ENCODE measurements at regions not wholly inside any gene's neighbourhood (a gene's known extent, or its start where the extent isn't known, plus 50 kb on each side); places are given as distances from the start of the nearest gene placed in this dataset.

DNA sequence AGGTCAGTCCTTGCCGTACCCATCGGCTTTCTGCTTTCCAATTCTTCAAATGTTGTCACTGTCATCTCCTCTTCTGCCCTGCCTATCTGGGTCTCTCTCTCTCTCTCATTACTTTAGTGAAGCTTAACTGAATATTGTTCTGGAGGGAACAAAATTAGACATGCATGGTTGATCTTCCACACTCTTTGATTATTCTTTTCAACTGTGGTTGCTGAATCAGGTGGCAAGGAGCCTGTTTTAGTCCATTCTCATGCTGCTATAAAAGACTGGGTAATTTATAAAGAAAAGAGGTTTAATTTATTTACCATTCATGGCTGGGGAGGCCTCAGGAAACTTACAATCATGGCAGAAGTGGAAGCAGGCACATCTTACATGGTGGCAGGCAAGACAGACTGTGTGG, 157.9 kb downstream of the ARL4C start:
- no peaks in the 10 kb centered on the region for H3K9me3 ChIP-seq (replicated peaks; ENCODE audit: control insufficient read depth, insufficient read depth, low read length)
- no TSS peak for BruUV-seq (replicated peaks)
- DNase-seq (ENCODE audit: low read depth, low spot score) (no peak), FAIRE-seq (no peak)
- no peak overlapping the region for H2AFZ ChIP-seq (ENCODE audit: low read depth, low read length)
- no peaks in the 10 kb centered on the region for H3K4me1 ChIP-seq (ENCODE audit: control insufficient read depth, extremely low read depth, insufficient read depth, low read length)
- no peaks in the 10 kb centered on the region for H3K9me1 ChIP-seq (replicated peaks; ENCODE audit: control insufficient read depth, extremely low read depth, insufficient read depth, low read length)
- no peak overlapping the region for H3K4me2 ChIP-seq (ENCODE audit: insufficient read depth, low read length)
- no peak overlapping the region for H3K9ac ChIP-seq (replicated peaks; ENCODE audit: extremely low read depth, insufficient read depth, low read length)
- intact Hi-C loops (cut with micrococcal nuclease), result no loop called here
- no peak overlapping the region for H3K27ac ChIP-seq (ENCODE audit: insufficient read depth, low read depth, low read length)
- no peaks in the 10 kb centered on the region for H4K20me1 ChIP-seq (replicated peaks; ENCODE audit: control insufficient read depth, extremely low read depth, insufficient read depth, low read length)
- TF ChIP-seq EZH2 (IDR thresholded peaks at IDR 0.05; ENCODE audit: borderline replicate concordance, low read depth, low read length, severe bottlenecking) (no peak), POLR2A (IDR thresholded peaks at IDR 0.05; ENCODE audit: low read depth, low read length) (no peak)
- TF ChIP-seq, protein P1, sequence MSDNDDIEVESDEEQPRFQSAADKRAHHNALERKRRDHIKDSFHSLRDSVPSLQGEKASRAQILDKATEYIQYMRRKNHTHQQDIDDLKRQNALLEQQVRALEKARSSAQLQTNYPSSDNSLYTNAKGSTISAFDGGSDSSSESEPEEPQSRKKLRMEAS (IDR thresholded peaks at IDR 0.05; ENCODE audit: insufficient read depth, insufficient read length), result no peak
- H3K27me3 ChIP-seq (ENCODE audit: control insufficient read depth in 2 of 2, insufficient read depth in 2 of 2, low read length in 2 of 2), result no peaks in the 10 kb centered on the region
- H3K4me3 ChIP-seq (replicated peaks in 1 of 3; ENCODE audit: insufficient read depth in 1 of 3, low read depth in 1 of 3, low read length in 3 of 3), result no peak overlapping the region
- no peaks in the 10 kb centered on the region for H3K36me3 ChIP-seq (ENCODE audit: control insufficient read depth in 2 of 2, extremely low read depth in 1 of 2, insufficient read depth in 2 of 2, low read length in 2 of 2)
- POLR2A ChIA-PET, result no interaction called here
- dilution Hi-C loops (cut with MboI; ENCODE audit: extremely low pct_ligation_motif_present, low sequenced_read_pairs), result no loop called here
- CTCF ChIA-PET, result no interaction called here
- no peaks in the 10 kb centered on the region for H3K79me2 ChIP-seq (ENCODE audit: control insufficient read depth, insufficient read depth, low read length)

DNA sequence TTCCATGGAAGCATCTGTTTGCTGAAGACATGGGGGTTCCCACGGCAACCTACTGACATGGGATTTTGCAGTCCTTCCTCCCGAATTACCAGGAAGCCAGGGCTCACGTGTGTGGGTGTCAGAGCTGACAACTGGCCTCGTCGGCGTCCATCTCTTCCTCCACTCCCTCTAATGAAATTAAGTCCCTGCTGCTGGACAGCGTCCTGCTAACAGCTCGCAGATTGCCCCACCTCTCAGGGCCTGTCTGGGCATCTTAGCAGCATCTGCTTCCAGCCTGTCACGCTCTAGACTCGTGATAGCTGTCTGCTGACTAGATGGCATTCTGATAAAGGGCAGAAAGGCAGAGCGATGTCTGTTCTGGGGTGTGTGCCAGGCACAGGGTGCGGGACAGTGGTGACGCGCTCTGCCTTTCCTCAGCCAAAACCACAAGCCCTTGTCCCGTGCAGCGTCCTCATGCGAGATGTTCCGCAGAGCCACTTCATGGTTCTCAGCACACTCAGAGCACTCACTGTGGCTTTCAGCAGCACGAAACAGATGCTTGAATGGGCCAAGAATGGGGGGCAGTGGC, 161.1 kb downstream of the ARL4C start:
- DNase-seq (ENCODE audit: low read depth, low spot score) (peak; percentile 13), FAIRE-seq (no peak)
- Histone ChIP-seq H3K79me2 (ENCODE audit: control insufficient read depth, insufficient read depth, low read length) (no peaks in the 10 kb centered on the region), H3K27me3 (ENCODE audit: control insufficient read depth in 2 of 2, insufficient read depth in 2 of 2, low read length in 2 of 2) (no peaks in the 10 kb centered on the region), H3K9ac (replicated peaks; ENCODE audit: extremely low read depth, insufficient read depth, low read length) (no peak overlapping the region), H3K27ac (ENCODE audit: insufficient read depth, low read depth, low read length) (no peak overlapping the region), H3K9me3 (replicated peaks; ENCODE audit: control insufficient read depth, insufficient read depth, low read length) (no peaks in the 10 kb centered on the region), H3K4me1 (ENCODE audit: control insufficient read depth, extremely low read depth, insufficient read depth, low read length) (no peaks in the 10 kb centered on the region), H3K4me2 (ENCODE audit: insufficient read depth, low read length) (no peak overlapping the region), H3K9me1 (replicated peaks; ENCODE audit: control insufficient read depth, extremely low read depth, insufficient read depth, low read length) (no peaks in the 10 kb centered on the region), H2AFZ (ENCODE audit: low read depth, low read length) (no peak overlapping the region), H4K20me1 (replicated peaks; ENCODE audit: control insufficient read depth, extremely low read depth, insufficient read depth, low read length) (no peaks in the 10 kb centered on the region), H3K36me3 (ENCODE audit: control insufficient read depth in 2 of 2, extremely low read depth in 1 of 2, insufficient read depth in 2 of 2, low read length in 2 of 2) (no peaks in the 10 kb centered on the region), H3K4me3 (replicated peaks in 1 of 3; ENCODE audit: insufficient read depth in 1 of 3, low read depth in 1 of 3, low read length in 3 of 3) (no peak overlapping the region)
- intact Hi-C loops (cut with micrococcal nuclease) (no loop called here), dilution Hi-C loops (cut with MboI; ENCODE audit: extremely low pct_ligation_motif_present, low sequenced_read_pairs) (no loop called here)
- no TSS peak for BruUV-seq (replicated peaks)
- POLR2A ChIA-PET, result no interaction called here
- TF ChIP-seq POLR2AphosphoS5 (IDR thresholded peaks at IDR 0.05; ENCODE audit: insufficient read depth, low read depth, low read length) (no peak), EZH2 (IDR thresholded peaks at IDR 0.05; ENCODE audit: borderline replicate concordance, low read depth, low read length, severe bottlenecking) (no peak), JUN (IDR thresholded peaks at IDR 0.05; ENCODE audit: borderline replicate concordance, insufficient read depth, insufficient read length, low read depth) (no peak), POLR2A (IDR thresholded peaks at IDR 0.05; ENCODE audit: low read depth, low read length) (no peak), MYC (IDR thresholded peaks at IDR 0.05; ENCODE audit: low read depth, low read length) (no peak), GATA2 (IDR thresholded peaks at IDR 0.05; ENCODE audit: insufficient read depth, insufficient read length, low read depth, low read length) (no peak), FOS (IDR thresholded peaks at IDR 0.05; ENCODE audit: borderline replicate concordance, insufficient read depth, low read length) (no peak)
- TF ChIP-seq, protein P1 (IDR thresholded peaks at IDR 0.05; ENCODE audit: insufficient read depth, insufficient read length), result no peak
- TF ChIP-seq, protein P2, sequence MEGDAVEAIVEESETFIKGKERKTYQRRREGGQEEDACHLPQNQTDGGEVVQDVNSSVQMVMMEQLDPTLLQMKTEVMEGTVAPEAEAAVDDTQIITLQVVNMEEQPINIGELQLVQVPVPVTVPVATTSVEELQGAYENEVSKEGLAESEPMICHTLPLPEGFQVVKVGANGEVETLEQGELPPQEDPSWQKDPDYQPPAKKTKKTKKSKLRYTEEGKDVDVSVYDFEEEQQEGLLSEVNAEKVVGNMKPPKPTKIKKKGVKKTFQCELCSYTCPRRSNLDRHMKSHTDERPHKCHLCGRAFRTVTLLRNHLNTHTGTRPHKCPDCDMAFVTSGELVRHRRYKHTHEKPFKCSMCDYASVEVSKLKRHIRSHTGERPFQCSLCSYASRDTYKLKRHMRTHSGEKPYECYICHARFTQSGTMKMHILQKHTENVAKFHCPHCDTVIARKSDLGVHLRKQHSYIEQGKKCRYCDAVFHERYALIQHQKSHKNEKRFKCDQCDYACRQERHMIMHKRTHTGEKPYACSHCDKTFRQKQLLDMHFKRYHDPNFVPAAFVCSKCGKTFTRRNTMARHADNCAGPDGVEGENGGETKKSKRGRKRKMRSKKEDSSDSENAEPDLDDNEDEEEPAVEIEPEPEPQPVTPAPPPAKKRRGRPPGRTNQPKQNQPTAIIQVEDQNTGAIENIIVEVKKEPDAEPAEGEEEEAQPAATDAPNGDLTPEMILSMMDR (IDR thresholded peaks at IDR 0.05; ENCODE audit: extremely low read depth in 1 of 2, insufficient read depth in 1 of 2, low read depth in 1 of 2, low read length in 2 of 2), result no peak
- CTCF ChIA-PET, result interaction anchor here (0.5 to 1.4 kb wide), 4 partner anchors 11 to 781 kb away, joined by 3 to 4 read pairs (median 3); no protein-coding TSS in a partner anchor
